GM21576 (cell line): ENCODE measurements at regions not wholly inside any gene's neighbourhood (a gene's known extent, or its start where the extent isn't known, plus 50 kb on each side); places are given as distances from the start of the nearest gene placed in this dataset.

Source experiments
- ATAC-seq: cut with Tn5 transposase; IDR thresholded peaks from one replicate; pipeline ENCODE4 v1.9.1; 2021; ENCODE audit warnings: mild to moderate bottlenecking, moderate library complexity; ENCODE audit not compliant: unreplicated experiment

DNA sequence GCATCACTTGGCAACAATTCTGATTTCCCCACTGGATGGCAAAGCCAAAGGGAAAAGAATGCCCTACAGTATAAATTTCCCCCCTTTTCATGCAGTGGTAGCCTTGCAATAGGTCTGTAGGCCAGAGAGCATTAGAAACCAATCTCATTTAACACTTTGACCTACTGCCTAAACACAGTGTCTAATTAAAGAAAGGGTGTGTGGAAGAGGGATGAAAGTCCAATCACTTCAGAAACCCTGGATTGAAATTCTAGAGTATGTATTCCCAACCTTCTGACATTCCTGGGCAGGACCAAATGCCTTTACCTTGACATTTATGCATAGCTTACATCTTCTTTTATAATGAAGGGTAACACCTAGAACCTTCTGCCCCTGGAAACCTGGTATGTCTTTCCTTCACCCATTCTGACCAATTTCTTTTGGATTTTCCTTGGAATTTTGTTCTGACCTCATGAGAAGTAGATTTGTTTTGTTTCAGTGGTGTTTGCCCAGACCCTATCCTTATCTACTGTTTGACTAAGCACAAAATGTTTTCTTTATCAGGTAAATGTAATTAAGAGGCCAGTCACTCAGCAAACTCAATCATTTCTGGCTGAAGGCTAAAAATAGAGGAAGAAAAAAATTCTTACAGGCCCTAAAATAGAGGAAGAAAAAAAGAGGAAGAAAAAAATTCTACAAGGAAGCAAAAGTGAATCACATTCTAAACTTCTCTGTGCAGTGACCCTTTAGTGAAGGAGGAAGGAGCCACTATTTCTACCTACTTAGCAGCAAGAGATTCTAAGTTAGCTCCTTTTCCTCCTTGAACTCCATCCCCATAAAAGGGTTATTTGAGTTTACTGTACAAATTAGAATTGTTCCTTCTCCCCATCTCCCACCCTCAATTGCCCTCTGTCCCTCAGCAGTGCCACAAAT, 129.5 kb upstream of the DSCAM start:
- ATAC-seq, result no peak

DNA sequence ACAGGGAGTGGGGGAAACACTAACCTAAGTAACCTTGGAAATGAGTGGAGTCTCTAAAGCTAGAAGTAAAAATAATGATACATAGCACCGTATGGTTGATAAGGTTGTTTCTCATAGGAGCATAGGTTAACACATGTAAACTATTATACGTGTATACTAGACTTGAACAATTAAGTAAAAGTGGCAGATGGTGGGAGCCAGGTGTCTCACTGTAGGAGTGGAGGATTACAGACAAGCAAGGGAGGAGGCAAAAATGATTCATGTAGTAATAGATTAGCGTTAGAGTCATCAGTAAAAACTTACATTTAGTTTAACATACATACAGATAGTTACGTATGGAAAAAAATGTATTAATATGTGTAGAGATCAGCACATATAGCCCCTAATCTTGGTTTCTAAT, 138.4 kb upstream of the DSCAM start:
- no peak for ATAC-seq

DNA sequence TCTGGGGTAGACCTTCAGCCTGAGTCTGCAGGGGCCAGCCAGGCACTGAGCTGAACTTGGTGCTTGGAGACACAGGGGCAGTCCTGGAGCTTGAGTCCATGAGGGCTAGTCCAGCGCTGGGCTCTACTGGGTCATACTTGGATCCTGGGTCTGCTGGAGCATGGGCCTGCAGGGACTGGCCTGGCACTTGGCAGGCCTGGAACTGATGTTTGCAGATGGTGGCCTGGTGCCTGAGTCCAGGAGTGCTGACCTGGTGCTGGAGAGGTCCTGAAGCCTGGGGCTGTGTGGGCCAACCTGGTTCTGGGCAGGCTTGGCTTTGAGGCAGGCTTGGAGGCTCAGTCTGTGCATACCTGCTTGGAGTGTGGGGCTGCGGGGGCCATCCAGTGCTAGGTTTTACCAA, 143.4 kb upstream of the DSCAM start:
- ATAC-seq, result no peak

DNA sequence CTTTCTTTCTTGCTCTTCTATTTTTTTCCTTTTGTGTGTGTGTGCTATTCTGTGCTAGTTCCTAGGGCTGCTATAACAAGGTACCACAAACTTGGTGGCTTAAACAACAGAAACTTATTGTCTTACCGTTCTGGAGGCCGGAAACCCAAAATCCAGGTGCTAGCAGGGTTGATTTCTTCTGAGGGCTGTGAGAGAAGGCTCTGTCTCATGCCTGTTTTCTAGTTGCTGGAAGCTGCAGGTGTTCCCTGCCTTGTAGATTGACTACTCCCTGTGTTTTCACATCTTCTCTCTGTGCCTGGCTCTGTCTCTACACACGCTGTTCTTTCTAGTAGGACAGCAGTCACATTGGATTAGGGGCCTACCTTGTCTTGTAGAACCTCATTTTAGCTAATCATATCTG, 150.9 kb upstream of the DSCAM start:
- no peak for ATAC-seq

DNA sequence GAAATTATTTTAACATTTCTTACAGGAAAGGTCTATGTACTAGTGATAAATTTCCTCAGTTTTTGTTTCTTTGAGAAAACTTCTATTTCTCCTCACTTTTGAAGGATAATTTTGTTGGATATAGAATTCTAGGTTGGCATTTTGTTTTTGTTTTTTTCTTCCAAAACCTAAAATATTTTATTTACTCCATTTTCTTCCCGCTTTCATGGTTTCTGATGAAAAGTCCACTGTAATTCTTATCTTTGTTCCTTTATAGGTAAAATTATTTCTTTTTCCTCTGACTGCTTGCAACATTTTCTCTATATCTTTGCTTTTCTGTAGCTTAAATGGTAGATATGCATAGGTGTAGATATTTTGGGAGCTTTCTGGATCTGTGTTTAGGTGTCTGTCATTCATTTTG, 153.9 kb upstream of the DSCAM start:
- no peak for ATAC-seq

DNA sequence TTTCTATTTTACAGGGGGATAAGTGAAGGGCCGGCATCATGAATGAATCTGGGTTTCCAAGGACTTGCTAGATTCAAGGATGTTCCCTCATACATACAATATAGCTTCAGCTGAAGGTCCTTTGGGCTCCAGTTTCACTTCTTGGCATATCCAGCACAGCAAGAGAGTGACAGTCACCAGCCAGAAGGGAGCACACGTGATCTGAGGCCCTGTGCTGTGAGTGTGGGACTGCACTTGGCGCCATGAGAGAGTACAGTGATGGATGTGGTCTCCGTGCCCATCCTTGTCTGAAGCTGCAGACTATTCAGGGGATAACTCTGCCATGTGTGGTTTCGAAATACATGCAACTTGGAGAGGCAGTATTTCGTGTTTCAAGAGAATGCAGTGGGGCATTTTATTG, 159.7 kb upstream of the DSCAM start:
- ATAC-seq, result no peak

DNA sequence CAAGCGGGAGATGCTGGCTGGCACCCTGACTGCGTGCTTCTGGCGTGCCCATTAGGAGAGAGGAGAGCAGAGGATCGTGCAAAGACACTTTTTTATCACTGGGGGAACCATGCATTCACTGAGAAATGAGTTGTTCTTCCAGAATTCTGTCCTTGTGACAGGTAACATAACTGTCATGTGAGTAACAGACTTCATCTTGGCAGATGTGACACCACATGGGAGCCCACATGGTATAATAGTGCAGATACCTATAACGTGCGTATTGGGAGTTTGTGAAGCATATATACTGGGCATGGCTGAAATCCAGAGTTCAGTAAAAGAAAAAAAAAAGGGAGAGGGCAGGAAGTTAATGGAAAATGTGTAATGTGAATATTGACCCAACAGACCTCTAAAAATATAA, 159.6 kb upstream of the BACE2 start:
- ATAC-seq, result no peak

DNA sequence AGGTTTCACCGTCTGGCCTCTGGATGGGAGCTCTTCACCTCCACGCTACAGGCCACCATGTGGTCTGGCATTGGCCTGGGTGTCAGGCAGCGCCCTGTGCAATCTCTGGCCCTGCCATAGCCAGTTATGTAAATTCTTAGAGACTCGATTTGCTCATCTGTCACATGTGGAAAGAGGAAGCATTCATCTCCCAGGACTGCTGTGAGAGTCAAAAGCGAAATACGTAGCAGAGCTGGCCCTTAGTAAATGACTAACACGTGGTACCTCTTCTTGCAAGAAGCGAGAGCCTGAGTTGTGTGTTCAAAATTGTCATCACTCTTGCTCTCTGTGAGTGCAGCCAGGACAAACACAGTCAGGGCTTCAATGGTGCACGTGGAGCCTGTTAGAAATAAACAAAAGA, 159.0 kb upstream of the BACE2 start:
- ATAC-seq, result no peak

DNA sequence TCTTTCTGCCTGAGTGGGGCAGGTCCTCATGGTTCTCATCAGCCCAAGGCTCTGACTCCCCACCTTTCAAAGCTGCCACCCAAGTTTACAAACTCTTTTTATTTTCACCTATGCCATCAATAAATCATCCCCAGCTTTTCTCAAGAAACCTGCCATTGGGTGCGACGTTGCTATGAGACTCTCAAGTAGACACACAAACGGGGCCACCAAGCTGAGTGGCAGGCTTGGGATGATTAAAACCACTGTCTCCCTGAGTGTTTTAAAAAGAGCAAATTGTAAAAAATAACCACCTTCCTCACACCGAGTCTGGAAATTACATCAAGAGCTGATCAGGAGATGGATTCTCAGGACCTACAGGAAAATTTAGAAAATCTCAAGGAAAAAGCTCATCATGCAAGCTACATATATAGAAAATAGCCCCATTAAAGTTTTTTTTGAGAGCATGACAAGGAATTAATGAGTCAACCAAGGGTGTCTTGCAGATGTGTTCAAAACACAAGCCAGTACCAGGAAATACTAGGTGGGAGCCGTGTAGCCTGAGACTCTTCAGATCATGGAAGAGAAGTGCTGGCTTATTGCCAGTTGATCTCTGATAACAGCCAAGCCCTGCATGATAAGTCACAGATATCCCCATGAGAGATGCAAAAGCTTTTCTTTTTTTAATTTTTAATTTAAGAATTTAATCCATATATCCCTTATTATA, 158.4 kb upstream of the BACE2 start:
- ATAC-seq, result no peak

DNA sequence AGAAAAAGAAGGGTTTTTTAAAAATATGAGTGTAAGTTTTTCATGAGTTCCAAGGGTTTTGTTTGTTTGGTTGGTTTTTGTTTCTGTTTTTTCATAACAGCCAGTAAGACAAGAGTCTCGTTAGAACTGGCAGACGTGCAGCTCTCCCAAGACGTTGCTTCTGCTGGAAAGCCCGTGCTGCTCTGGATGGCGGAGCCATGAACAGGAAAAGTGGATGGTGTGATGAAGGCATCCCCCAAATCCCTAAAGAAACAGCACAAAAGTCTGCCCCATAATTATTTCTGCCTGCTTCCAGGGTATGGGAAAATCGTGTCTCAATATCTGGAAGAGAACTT, 157.9 kb upstream of the BACE2 start:
- no peak for ATAC-seq

DNA sequence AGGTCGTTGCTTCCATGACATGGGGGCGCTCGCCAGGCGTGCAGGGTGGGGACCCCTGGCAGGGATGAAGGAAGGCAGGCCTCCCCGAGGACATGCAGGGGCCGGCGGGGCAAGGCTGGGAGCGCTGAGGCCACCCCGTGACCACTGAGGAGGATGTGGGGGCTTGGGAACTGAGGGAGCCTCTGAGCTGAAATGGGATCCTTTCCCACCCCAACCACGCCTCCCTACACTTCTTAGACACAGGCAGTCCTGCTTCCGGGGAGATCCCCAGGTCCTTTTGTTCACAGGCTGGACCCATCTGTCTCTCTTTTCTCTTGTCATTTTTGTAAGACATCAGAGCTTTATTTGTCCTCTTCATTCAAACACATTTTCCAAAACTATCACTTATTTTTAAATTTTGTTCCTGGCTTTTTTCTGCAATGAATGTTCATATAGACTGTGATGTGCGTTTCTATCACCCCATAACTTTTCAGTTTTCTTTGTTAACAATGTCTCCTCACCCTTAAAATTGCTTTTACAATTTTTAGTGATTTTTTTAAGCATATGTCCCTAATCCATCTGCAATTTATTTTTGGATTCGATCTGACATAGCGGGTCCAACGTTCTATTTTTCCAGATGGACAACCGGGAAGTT, 156.7 kb upstream of the BACE2 start:
- no peak for ATAC-seq

DNA sequence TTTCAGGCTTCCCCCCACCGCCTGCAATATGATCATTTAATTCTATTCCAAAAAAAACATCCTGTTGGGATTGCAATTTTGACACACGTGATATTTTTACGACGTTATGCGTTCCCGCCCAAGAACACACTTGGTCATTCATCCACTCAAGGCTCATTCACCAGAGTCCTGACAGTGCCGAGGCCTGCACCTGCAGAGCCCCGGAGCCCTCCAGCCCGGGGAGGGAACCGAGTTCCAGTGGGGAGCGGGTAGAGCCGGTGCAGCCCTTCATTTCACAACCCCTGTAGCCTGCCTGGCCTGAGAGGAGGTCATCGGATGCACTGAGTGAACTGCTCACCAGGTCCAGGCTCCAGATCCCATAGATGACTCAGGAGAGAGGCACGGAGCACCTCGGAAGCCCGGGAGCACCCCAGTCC, 156.0 kb upstream of the BACE2 start:
- no peak for ATAC-seq

DNA sequence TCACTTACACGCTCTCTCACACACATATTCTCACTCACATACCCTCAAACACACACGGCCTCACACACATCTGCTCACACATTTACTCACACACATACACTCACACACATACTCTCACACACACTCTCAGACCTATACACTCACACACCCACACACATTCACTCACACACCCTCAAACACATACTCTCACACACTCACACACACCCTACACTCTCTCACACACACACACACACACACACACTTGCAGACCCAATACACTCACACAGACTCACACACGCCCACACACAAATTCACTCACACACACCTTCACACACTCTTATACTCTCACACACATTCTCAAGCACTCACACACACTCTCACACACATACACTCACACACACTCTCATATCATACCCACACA, 155.5 kb upstream of the BACE2 start:
- ATAC-seq, result no peak

DNA sequence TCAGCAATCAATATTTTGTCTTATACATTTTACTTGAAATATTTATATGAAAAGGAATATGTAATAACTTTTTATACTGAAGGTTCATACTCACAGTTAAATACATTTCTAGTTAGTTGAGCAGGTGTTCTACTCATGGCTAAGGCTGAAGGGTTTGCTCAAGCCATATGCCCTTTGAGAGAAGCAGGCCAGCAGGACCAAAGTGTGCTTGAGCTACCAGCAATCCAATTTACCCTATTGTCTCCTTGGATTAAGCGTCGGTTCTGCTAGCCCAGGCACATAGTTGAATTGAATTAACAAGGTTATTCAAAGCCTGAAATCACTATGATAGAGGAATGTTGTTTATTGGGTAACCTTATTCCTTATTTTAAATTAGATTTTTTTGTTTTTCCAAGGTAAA, 151.5 kb upstream of the BACE2 start:
- ATAC-seq, result no peak

DNA sequence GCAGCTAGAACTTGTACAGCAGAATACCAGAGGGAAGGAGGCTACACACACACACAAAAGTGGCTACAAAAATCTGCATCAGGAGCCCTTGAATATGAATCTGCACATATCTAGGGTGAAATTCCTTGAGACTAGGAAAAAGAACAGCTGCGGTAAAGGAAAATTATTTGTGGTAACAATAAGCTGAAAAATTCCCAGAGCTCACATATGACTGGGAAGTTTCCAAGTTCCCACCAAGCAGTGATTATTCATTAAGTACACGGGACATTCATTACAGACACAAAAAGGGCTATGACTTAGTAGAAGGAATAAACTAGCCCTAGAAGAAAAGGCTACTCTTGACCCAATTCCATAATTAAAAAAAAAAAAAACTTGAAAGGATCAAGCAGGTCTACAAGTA, 149.5 kb upstream of the BACE2 start:
- ATAC-seq, result no peak

DNA sequence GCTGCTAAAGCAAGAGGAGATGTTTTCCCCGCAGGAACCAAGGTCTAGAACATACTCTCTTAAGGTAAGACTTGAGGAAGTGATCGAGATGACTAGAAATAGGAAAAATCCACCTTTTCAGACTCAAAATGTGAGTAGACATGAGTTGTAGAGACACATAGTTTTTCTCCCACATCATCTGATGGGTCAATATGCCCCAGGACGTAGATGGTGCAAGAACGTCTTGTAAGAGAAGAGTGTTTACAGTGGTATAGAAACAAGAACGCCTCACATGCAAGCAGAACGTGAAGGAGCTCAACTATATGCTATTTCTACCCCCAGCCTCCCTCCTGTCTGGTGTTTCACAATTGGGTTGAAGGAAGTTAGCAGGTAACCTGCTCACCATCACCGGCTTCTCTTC, 144.0 kb upstream of the BACE2 start:
- ATAC-seq, result no peak

DNA sequence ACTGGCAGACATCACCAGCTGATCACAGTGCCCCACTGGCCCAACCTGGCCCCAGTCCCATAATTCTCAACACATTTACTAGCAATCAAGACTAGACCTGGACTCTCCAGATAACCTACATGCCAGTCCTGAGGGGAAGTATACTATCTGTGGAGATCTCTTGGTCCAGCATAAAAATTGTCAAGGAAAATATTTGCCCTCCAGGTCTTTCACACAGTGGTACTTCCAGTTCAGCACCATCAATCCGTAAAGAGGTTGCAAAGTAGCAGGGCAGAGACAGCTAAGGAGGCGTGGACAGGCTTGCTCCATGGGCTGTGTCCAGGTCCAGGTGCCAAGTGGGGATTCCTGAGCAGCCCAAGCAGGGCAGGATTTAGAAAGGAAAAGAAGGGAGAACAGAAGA, 143.6 kb upstream of the BACE2 start:
- no peak for ATAC-seq

DNA sequence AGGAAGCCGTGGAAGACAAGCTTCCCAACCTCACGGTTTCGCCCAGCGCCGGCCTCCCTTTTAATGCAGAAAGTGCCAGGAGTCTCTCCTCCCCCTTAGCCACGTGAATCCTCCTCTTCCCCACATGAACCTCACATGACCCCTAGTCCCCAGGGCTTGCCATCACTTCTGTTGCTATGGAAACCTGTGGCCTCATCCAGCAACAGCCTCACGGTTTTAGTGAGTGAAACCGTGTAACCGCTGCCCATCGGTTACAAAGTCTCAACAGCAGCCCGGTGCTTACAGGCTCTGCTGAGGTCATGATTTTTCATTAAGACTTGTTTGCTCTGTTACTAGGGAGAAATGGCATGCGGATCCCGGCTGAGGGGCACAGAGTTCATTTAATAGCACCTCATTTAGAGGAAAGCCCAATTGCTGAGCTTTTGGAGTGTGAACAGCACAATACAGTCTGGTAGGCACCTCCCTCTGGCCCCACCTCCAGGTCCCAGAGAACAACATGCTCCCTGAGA, 143.2 kb upstream of the BACE2 start:
- ATAC-seq, result no peak

DNA sequence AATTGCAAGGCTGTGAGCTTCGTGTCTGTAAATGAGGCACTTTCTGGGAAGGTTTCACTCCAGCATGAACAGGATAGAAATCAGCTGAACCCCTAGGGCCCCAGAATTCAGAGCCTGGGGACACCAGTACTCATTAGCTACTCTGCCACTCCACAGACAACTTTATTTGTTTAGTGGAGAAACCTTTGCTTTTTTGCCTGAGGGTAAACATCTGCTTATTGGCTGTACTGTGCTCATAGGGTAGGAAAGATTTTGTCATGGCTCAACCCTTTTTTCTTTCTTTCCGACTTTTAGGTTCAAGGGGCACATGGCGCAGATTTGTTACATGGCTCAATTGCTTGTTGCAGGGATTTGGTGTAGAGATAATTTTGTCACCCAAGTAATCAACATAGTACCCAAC, 138.4 kb upstream of the BACE2 start:
- ATAC-seq, result no peak

DNA sequence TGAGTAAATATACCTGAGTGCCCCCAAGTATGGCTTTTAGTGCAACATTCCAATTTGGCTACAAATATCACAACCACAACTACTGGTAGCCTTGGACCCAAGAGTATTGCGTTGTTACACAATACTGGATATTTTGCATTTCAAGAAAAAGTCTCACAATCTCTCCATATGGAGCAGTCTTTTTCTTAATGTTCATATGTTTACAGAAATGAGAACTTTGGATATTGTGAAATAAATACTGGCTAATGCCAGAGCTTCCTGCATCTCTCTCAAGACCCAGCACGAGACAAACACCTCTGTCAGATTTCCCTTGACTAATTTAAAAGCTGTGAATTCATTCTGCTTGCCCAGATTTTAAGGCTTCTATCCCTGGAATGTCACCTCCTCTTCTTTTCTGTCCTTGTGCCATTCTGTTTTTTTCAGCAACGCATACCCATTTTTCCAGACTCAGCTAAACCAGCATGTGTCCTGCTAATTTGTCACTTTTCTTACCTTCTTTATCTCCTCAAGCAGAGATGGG, 136.2 kb upstream of the BACE2 start:
- no peak for ATAC-seq

DNA sequence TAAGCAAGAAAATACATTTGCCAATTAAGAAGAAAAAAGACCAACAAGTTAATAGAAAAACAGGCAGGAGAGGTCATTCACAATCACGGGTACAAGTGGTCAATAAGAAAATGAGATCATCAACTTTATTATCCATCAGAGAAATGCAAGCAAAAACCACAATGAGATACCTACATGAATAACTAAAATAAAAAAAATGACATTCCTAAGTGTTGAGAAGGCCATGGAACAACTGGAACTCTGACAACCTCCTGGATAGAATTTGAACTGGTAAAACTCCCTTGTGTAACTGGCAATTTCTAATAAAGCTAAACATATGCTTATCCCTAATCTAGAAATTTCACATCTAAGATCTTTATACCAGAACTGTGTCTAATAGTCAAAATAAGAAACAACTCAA, 135.4 kb upstream of the BACE2 start:
- no peak for ATAC-seq

DNA sequence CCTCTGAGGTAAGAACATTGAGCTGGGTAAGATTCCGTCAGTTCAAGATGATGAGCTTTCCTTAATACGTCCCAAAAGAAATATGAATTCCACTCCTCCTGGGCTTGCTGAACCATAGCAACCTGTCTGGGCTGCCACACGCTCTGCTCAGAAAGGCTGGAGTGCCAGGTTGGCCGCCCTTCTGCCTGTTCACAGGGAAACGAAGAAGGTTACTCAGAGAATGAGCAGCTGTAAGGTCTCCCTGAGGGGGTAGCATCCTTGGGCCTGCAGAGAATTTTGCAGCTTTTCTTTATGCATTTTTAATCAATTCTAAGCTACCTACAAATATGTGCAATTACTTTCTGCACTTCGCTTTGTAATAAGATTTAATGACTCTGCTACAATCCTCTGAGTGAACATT, 130.7 kb upstream of the BACE2 start:
- ATAC-seq, result no peak
